ENCODE measurements at regions not wholly inside any gene's neighbourhood (a gene's known extent, or its start where the extent isn't known, plus 50 kb on each side); places are given as distances from the start of the nearest gene placed in this dataset.

DNA sequence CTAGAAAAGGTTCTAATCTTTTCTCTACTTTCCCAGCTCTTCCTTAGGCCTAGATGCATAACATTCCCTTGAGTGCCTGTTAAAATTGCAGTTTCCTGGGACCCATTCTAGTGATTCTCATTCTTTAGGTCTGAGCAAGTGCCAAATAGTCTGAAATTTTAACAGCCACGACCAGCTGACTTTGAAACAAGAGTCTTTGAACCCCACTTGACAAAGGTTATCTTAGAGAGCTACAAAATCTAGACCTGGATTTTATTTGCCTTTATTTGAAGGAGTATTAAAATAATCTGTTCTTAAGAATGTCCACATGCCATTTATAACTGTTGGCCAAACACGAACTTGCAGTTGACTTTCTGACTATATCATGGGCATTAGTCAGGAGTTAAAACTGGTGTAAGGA, 110.2 kb upstream of the LHCGR start:
- Histone ChIP-seq H4K20me1 (ENCODE audit: insufficient read depth, low read length) (no peaks in the 10 kb centered on the region), H3K4me1 (ENCODE audit: control insufficient read depth in 1 of 2, insufficient read depth in 2 of 2, low read length in 2 of 2) (no peaks in the 10 kb centered on the region), H3K4me3 (replicated peaks in 1 of 3; ENCODE audit: low read depth in 2 of 3, low read length in 3 of 3) (no peak overlapping the region), H2AFZ (ENCODE audit: insufficient read depth, low read depth, low read length, poor library complexity, severe bottlenecking) (no peak overlapping the region), H3K9me3 (replicated peaks in 1 of 2; ENCODE audit: control insufficient read depth in 1 of 2, insufficient read depth in 1 of 2, low read length in 2 of 2) (no peaks in the 10 kb centered on the region), H3K9ac (ENCODE audit: insufficient read depth, low read length, poor library complexity, severe bottlenecking) (no peak overlapping the region), H3K36me3 (replicated peaks in 1 of 2; ENCODE audit: control insufficient read depth in 1 of 2, insufficient read depth in 2 of 2, low read length in 2 of 2) (no peaks in the 10 kb centered on the region), H3K4me2 (replicated peaks; ENCODE audit: extremely low read depth, low read length, poor library complexity, severe bottlenecking) (no peak overlapping the region), H3K27ac (ENCODE audit: low read depth in 1 of 2, low read length in 2 of 2) (no peak overlapping the region), H3K79me2 (ENCODE audit: insufficient read depth, low read length) (no peaks in the 10 kb centered on the region), H3K27me3 (ENCODE audit: control insufficient read depth in 2 of 2, insufficient read depth in 2 of 2, low read length in 2 of 2) (no peaks in the 10 kb centered on the region)
- H3K27ac Mint-ChIP-seq: no peak overlapping the region
- H3K27me3 Mint-ChIP-seq (ENCODE audit: low read depth in 3 of 3): no peaks in the 10 kb centered on the region
- TF ChIP-seq CTCF (IDR thresholded peaks at IDR 0.05): no peak
- no peak overlapping the region for H3K4me3 Mint-ChIP-seq
- no peak for DNase-seq
- no CpG with 5 or more reads among the region's 2 CpGs for WGBS (ENCODE audit: insufficient coverage)
- no peaks in the 10 kb centered on the region for H3K36me3 Mint-ChIP-seq
- H3K9me3 Mint-ChIP-seq: peaks cover 0 to 8% (median 1%) of the 10 kb centered on the region in 7 donors
- intact Hi-C loops (cut with micrococcal nuclease): no loop called here
- no peaks in the 10 kb centered on the region for H3K4me1 Mint-ChIP-seq

DNA sequence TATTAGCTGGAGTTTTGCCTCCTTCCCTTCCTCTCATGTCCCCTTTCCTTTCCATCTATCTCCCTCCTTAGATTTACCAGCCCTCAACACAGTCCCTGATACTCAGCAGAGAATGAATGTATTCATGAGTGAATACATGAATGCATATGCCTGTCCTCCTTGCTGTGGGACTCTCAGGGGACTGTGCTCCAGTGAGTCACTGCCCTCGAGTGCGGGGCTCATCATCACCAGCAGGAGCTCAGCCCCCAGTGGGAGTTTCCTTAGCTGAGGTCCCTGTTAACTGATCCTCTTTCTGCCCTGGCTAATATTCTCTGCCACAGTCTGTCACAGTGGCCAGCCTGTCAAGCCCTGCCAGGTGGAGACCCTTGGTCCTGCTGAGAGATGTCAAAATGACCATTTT, 104.9 kb upstream of the LHCGR start:
- no peaks in the 10 kb centered on the region for H3K4me1 Mint-ChIP-seq
- Histone ChIP-seq H3K27me3 (ENCODE audit: control insufficient read depth in 2 of 2, insufficient read depth in 2 of 2, low read length in 2 of 2) (no peaks in the 10 kb centered on the region), H3K79me2 (ENCODE audit: insufficient read depth, low read length) (no peaks in the 10 kb centered on the region), H3K4me1 (ENCODE audit: control insufficient read depth in 1 of 2, insufficient read depth in 2 of 2, low read length in 2 of 2) (no peaks in the 10 kb centered on the region), H2AFZ (ENCODE audit: insufficient read depth, low read depth, low read length, poor library complexity, severe bottlenecking) (no peak overlapping the region), H4K20me1 (ENCODE audit: insufficient read depth, low read length) (no peaks in the 10 kb centered on the region), H3K36me3 (replicated peaks in 1 of 2; ENCODE audit: control insufficient read depth in 1 of 2, insufficient read depth in 2 of 2, low read length in 2 of 2) (no peaks in the 10 kb centered on the region), H3K27ac (ENCODE audit: low read depth in 1 of 2, low read length in 2 of 2) (no peak overlapping the region), H3K4me3 (replicated peaks in 1 of 3; ENCODE audit: low read depth in 2 of 3, low read length in 3 of 3) (no peak overlapping the region), H3K4me2 (replicated peaks; ENCODE audit: extremely low read depth, low read length, poor library complexity, severe bottlenecking) (no peak overlapping the region), H3K9ac (ENCODE audit: insufficient read depth, low read length, poor library complexity, severe bottlenecking) (no peak overlapping the region), H3K9me3 (replicated peaks in 1 of 2; ENCODE audit: control insufficient read depth in 1 of 2, insufficient read depth in 1 of 2, low read length in 2 of 2) (no peaks in the 10 kb centered on the region)
- intact Hi-C loops (cut with micrococcal nuclease): no loop called here
- no peak overlapping the region for H3K27ac Mint-ChIP-seq
- H3K4me3 Mint-ChIP-seq: no peak overlapping the region
- H3K9me3 Mint-ChIP-seq: peaks cover 0 to 3% (median 1%) of the 10 kb centered on the region in 7 donors
- DNase-seq: no peak
- no peak for TF ChIP-seq CTCF (IDR thresholded peaks at IDR 0.05)
- 94% methylated on average over 2 of the region's 2 CpGs for WGBS (ENCODE audit: insufficient coverage)
- H3K27me3 Mint-ChIP-seq (ENCODE audit: low read depth in 3 of 3): peaks cover 0 to 4% (median 0%) of the 10 kb centered on the region in 3 donors
- H3K36me3 Mint-ChIP-seq: no peaks in the 10 kb centered on the region

Data from CD14-positive monocyte (primary cell).